SK-N-SH (cell line): ENCODE measurements at regions not wholly inside any gene's neighbourhood (a gene's known extent, or its start where the extent isn't known, plus 50 kb on each side); places are given as distances from the start of the nearest gene placed in this dataset.

ENCODE experiments used
- ELF1 ChIP-seq: IDR thresholded peaks from 2 replicates; pipeline ENCODE4 v1.4.0; 2012
- EP300 ChIP-seq, 2 experiments: IDR thresholded peaks; 2 replicates each; pipeline versions ENCODE4 v1.4.0 to v1.6.1; 2012; ENCODE audit warnings: borderline replicate concordance in 1 of 2, low read depth in 1 of 2, low read length in 1 of 2
- MEF2A ChIP-seq: IDR thresholded peaks from 2 replicates; pipeline ENCODE4 v1.4.0; 2012; ENCODE audit warnings: low read depth, borderline replicate concordance
- MXI1 ChIP-seq: IDR thresholded peaks from 2 replicates; pipeline ENCODE4 v1.6.1; 2012; ENCODE audit warnings: mild to moderate bottlenecking, low read depth, low read length, improper control_type of control experiment
- NFIC ChIP-seq: IDR thresholded peaks from 2 replicates; pipeline ENCODE4 v1.4.0; 2012; ENCODE audit warnings: borderline replicate concordance
- RAD21 ChIP-seq: IDR thresholded peaks from 2 replicates; pipeline ENCODE4 v1.6.1; 2012; ENCODE audit warnings: mild to moderate bottlenecking, low read length
- RCOR1 ChIP-seq: fragments of 150-350 bp; IDR thresholded peaks from 2 replicates; pipeline ENCODE4 v1.6.1; 2017; ENCODE audit warnings: antibody characterized with exemption, low read length
- TF ChIP-seq, protein P1 (sequence below): fragments of 200-600 bp; sonication (generic); IDR thresholded peaks from 2 replicates; pipeline ENCODE4 v1.6.1; 2017; ENCODE audit warnings: antibody characterized with exemption, mild to moderate bottlenecking, moderate library complexity

- TF ChIP-seq, protein P1, sequence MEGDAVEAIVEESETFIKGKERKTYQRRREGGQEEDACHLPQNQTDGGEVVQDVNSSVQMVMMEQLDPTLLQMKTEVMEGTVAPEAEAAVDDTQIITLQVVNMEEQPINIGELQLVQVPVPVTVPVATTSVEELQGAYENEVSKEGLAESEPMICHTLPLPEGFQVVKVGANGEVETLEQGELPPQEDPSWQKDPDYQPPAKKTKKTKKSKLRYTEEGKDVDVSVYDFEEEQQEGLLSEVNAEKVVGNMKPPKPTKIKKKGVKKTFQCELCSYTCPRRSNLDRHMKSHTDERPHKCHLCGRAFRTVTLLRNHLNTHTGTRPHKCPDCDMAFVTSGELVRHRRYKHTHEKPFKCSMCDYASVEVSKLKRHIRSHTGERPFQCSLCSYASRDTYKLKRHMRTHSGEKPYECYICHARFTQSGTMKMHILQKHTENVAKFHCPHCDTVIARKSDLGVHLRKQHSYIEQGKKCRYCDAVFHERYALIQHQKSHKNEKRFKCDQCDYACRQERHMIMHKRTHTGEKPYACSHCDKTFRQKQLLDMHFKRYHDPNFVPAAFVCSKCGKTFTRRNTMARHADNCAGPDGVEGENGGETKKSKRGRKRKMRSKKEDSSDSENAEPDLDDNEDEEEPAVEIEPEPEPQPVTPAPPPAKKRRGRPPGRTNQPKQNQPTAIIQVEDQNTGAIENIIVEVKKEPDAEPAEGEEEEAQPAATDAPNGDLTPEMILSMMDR, result no peak
- TF ChIP-seq EP300 (IDR thresholded peaks at IDR 0.05; ENCODE audit: borderline replicate concordance in 1 of 2, low read depth in 1 of 2, low read length in 1 of 2), result no peak
- TF ChIP-seq NFIC, result no peak
- TF ChIP-seq RAD21, result no peak
- TF ChIP-seq MEF2A, result no peak
- TF ChIP-seq ELF1, result no peak
- no peak for TF ChIP-seq MXI1
- no peak for TF ChIP-seq RCOR1
These were observed 91.7 kb downstream of the CHRM3 start for GRCh38 chr1:239478069-239478468.
